Rectal smooth muscle tissue (tissue), 1 donor: ENCODE measurements at regions not wholly inside any gene's neighbourhood (a gene's known extent, or its start where the extent isn't known, plus 50 kb on each side); places are given as distances from the start of the nearest gene placed in this dataset.
A peak's percentile ranks its signal among the peaks of the same experiment; 100 is the strongest.
"Not testable (repeated sequence)": the region's sequence is repeated elsewhere in the genome, so short reads cannot be mapped to it uniquely, and the experiment has no call there.

Experiments used
- H3K27ac ChIP-seq: one replicate; pipeline ENCODE4 v1.7.0; 2013; ENCODE audit warnings: low read depth, low read length, inconsistent platforms
- H3K27me3 ChIP-seq: one replicate; pipeline ENCODE4 v1.7.0; 2013; ENCODE audit warnings: low read length; ENCODE audit not compliant: control insufficient read depth, insufficient read depth
- H3K36me3 ChIP-seq: one replicate; pipeline ENCODE4 v1.7.0; 2013; ENCODE audit warnings: low read length; ENCODE audit not compliant: control insufficient read depth, insufficient read depth
- H3K4me1 ChIP-seq: one replicate; pipeline ENCODE4 v1.7.0; 2013; ENCODE audit warnings: low read length; ENCODE audit not compliant: control insufficient read depth, insufficient read depth
- H3K4me3 ChIP-seq: one replicate; pipeline ENCODE4 v1.7.0; 2013; ENCODE audit warnings: low read length
- H3K9ac ChIP-seq: one replicate; pipeline ENCODE4 v1.7.0; 2013; ENCODE audit warnings: low read length

DNA sequence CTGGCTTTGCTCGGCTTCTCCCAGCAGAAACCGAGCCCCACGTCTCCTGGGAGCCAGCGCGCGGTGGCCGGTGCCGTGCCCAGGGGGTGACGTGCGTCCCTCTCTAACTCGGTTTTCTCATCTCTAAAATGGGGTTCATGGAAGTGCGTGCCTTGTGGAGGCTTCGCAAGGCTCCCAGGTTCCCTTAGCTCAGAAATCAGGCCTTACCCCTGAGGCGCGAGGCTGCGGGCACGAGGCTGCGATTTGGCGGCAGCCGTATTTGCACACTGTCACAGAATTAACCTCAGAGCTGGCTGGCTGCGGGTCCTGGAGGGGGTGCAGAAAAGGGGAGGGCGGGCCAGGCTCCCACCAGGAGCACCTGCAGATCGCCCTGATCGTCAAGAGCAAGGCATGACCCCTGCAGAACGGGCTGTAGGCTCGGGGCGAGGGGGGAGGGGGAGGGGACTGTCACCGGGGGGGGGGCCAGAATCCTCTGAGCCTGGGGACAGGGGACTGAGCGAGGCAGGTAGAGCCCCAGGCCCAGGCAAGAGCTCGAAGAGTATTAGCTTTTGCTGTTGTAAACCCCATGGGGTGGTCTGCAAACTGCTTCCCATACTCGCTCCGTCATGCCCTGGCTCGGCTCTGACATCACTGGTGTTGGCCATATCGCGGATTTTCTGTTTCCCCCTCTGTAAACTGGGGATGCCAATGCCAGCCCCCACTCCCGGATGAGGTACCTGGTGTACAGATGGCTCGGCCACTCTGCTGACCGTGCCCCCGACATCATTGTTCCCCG, 62.2 kb downstream of the CCNE1 start:
- no peaks in the 10 kb centered on the region for H3K36me3 ChIP-seq
- H3K27me3 ChIP-seq = peaks cover 3% of the 10 kb centered on the region
- peak overlapping the region; percentile 27 for H3K4me3 ChIP-seq
- peaks cover 4% of the 10 kb centered on the region for H3K4me1 ChIP-seq
- H3K9ac ChIP-seq = no peak overlapping the region
- H3K27ac ChIP-seq = no peak overlapping the region

DNA sequence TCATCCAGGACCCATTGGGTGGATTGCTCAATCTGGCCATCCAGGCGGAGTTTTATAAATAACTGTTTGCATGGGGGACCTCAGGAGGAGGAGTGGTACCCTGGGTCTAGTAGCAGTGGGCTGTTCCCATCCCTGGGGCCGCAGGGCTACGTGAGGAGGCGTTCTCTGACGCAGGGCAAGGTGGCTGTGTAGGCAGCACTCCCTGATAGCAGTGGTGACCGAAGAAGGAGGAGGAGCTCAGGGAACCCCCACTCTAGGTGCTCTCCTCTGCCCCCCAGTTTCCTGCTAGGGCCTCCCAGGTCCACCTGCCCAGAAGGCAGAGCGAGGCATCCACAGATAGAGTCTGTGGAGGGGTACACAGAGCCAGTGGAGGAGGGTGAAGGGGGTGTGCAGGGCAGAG, 64.1 kb downstream of the CCNE1 start:
- Histone ChIP-seq H3K27ac (no peak overlapping the region), H3K4me1 (peaks cover 4% of the 10 kb centered on the region), H3K9ac (no peak overlapping the region), H3K36me3 (no peaks in the 10 kb centered on the region), H3K4me3 (no peak overlapping the region), H3K27me3 (peaks cover 3% of the 10 kb centered on the region)

DNA sequence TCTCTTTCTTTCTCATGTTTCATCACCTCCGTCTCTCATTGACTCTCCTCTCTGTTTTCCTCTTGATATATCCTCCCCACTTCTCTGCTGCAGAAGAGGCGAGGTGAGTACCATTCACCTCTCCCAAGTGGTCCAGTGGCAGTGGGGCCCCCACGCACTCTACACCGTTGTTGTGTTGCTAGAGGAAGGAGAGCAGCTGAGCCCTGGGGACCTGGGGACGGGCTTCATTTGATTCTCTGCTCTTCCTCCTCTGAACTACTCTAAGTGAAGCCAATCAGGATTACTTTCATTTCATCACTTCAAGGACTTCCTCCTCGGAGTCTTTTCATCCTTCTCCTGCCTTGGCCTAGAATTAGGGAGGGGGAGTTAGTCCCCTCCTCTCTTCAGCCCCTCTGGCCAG, 64.6 kb downstream of the CCNE1 start:
- no peak overlapping the region for H3K27ac ChIP-seq
- peaks cover 3% of the 10 kb centered on the region for H3K27me3 ChIP-seq

DNA sequence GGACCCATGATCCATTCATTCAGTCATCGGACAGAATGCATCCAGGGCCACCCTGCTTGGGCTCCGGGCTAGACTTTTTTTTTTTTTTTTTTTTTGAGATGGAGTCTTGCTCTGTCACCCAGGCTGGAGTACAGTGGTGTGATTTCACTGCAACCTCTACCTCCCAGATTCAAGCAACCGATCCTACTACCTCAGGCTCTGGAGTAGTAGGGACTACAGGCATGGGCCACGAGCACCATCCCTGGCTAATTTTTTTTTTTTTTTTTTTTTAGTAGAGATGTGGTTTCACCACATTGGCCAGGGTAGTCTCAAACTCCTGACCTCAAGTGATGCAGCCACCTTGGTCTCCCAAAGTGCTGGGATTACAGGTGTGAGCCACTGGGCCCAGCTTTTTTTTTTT, 65.1 kb downstream of the CCNE1 start:
- H3K36me3 ChIP-seq, H3K4me1 ChIP-seq, H3K9ac ChIP-seq, H3K4me3 ChIP-seq, H3K27me3 ChIP-seq, H3K27ac ChIP-seq: not testable (repeated sequence)

More for the DNA sequence above, 64.6 kb downstream of the CCNE1 start:
- Histone ChIP-seq H3K36me3 (no peaks in the 10 kb centered on the region), H3K4me3 (no peak overlapping the region), H3K4me1 (peaks cover 4% of the 10 kb centered on the region), H3K9ac (no peak overlapping the region)

DNA sequence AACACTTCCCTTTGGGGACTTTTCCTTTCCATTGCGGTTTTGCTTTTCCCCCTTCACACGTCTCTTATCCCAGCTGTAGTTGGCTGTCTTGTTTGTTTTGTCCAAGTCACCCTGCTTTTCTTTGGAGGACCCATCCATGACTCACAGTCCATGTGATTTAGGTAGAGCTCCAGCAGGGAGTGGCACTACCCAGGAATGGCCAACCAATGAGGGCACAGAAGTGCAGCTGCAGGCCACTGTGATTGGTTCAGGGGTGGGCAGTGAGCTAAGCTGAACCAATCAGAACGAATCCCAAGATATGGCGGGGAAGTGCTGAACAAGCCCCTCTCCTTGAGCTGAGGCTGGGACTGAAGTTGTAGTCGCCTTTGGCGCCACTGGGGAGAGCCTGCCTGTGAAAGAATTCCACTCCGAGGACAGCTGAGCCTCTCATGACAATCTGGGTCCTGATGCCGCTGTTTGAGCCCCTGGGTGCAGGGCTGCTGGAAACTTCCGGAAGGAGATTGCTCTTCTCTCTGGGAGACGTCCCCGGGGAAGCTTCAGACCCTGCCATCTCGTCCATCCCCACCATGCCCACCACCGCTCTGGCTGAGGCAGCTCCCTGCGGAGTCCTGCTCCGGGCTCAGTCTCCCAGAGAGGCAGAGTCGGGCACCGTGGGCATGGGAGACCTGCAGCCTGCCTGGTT, 62.9 kb upstream of the URI1 start:
- H3K4me1 ChIP-seq = no peaks in the 10 kb centered on the region
- no peaks in the 10 kb centered on the region for H3K36me3 ChIP-seq
- H3K4me3 ChIP-seq = no peak overlapping the region
- H3K9ac ChIP-seq = no peak overlapping the region
- H3K27me3 ChIP-seq = no peaks in the 10 kb centered on the region
- no peak overlapping the region for H3K27ac ChIP-seq

DNA sequence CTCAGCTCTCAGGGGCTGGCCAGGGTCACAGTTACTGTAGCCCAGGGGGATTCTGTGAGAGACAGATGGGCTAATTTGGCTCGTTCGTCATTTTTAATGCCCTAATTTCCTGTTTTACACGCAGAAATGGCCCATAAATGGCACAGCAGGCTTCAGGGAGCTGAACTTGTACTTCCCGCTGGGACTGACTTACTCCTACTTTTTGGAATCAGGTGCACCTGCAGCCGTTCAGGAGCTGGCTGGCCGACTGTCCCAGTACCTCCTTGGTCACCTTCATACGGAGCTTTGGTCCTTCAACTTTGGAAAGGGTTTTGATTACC, 62.4 kb upstream of the URI1 start:
- Histone ChIP-seq H3K27me3 (no peaks in the 10 kb centered on the region), H3K36me3 (no peaks in the 10 kb centered on the region), H3K9ac (no peak overlapping the region), H3K4me1 (no peaks in the 10 kb centered on the region), H3K27ac (no peak overlapping the region), H3K4me3 (no peak overlapping the region)

DNA sequence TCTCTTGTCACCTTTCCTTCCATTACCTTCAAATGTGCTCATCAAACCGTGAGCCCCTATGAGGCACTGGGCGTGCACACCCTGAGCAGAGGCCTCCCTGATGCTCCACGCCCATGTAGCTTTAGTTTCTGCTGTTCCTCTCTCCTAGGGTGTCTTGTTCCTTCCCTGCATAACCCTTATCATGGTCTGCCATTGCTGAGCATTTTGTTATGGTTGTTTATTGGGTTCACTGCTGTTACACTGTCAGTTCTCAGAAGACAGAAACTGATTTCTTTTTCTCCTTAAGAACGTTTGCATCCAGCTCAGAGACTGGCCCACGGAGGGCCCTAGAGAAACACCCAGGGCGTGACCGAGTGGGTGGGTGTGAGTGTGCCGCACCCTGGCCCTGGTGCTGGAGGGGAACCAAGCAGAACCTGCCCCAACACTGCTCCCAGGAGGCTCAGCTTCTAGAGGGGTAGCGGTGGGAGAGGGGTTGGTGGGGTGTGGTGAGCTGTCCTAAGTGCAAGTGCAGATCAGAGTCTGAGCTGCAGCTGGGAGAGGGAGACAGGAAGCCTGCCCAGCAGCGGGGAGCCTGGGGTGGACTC, 61.4 kb upstream of the URI1 start:
- no peak overlapping the region for H3K27ac ChIP-seq
- no peaks in the 10 kb centered on the region for H3K27me3 ChIP-seq
- H3K36me3 ChIP-seq = no peaks in the 10 kb centered on the region
- no peak overlapping the region for H3K4me3 ChIP-seq
- H3K9ac ChIP-seq = no peak overlapping the region
- no peaks in the 10 kb centered on the region for H3K4me1 ChIP-seq

DNA sequence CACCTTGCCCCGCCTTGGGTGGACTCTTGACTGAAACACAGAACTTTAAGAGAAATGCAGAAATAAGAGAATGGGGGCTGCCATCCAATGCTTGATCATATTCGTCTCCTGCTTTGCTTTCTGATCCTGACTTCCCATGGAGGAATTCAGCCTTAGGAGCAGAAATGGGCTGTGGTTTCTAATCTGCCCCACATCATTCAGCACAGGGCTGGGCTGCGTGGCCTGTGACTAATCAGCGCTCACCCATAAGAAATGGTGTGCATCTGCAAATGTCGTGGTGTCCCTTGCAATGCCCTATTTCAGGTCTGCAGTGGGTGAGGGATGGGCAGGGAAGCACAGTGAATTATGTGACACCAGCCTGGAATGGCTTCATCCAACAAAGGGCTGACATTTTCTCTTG, 60.7 kb upstream of the URI1 start:
- Histone ChIP-seq H3K9ac (no peak overlapping the region), H3K27me3 (no peaks in the 10 kb centered on the region), H3K4me1 (no peaks in the 10 kb centered on the region), H3K4me3 (no peak overlapping the region), H3K27ac (no peak overlapping the region), H3K36me3 (no peaks in the 10 kb centered on the region)

DNA sequence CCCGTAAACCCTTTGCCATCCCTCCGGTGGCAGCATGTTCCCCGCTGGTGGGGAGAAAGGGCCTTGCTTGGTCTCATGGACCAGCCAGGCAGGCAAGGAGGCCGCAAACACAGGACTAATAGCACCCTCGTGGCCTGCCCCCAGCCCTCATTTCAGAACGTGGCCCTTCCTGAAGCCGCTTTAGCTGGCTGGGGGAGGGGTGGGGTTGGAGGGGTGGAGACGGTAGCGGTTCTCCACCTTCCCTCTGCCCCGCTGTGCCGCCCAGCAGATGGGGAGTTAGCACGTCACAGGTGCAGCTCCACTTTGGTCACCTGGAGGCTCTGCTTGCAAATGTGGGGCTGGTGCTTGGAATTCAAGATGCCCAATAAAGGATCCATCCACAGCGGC, 59.3 kb upstream of the URI1 start:
- no peaks in the 10 kb centered on the region for H3K4me1 ChIP-seq
- H3K9ac ChIP-seq = no peak overlapping the region
- no peaks in the 10 kb centered on the region for H3K36me3 ChIP-seq
- H3K4me3 ChIP-seq = no peak overlapping the region
- H3K27me3 ChIP-seq = no peaks in the 10 kb centered on the region
- no peak overlapping the region for H3K27ac ChIP-seq

DNA sequence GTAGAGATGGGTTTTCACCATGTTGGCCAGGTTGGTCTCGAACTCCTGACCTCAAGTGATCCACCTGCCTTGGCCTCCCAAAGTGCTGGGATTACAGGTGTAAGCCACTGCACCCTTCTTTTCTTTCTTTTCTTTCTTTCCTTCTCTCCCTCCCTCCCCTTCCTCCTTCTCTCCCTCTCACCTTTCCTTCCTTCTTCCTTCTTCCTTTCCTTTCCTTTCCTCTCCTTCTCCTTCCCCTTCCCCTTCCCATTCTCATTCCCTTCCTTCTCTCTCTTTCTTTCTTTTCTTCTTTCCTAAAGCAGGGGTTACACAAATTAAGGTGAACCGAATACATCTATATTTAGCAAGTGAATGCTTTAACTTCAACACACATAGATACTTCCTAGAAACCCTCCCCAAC, 58.0 kb upstream of the URI1 start:
- Histone ChIP-seq H3K27me3 (no peaks in the 10 kb centered on the region), H3K27ac (no peak overlapping the region), H3K36me3 (no peaks in the 10 kb centered on the region), H3K9ac (no peak overlapping the region), H3K4me3 (no peak overlapping the region), H3K4me1 (no peaks in the 10 kb centered on the region)

DNA sequence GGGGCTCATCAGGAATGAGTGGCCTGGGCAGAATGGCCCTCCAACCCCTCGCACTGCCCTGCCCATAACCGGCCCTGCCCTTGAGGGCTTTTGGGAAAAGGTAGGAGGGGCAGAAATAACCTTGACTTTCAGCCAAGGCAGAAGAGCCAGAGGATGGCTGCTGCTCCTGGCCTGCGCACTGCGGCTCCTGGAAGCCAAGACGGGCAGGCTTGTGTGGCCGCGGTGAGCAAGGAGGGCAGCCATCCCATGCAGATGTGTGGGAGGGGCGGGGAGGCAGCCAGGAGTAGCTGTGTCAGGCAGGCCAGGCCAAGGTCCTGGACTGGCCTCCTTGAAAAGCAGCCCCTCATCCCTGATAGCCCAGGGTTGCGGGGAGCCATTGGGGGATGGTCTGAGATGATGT, 57.6 kb upstream of the URI1 start:
- no peak overlapping the region for H3K27ac ChIP-seq
- H3K4me1 ChIP-seq = no peaks in the 10 kb centered on the region
- no peaks in the 10 kb centered on the region for H3K36me3 ChIP-seq
- H3K27me3 ChIP-seq = no peaks in the 10 kb centered on the region
- H3K9ac ChIP-seq = no peak overlapping the region
- H3K4me3 ChIP-seq = no peak overlapping the region

DNA sequence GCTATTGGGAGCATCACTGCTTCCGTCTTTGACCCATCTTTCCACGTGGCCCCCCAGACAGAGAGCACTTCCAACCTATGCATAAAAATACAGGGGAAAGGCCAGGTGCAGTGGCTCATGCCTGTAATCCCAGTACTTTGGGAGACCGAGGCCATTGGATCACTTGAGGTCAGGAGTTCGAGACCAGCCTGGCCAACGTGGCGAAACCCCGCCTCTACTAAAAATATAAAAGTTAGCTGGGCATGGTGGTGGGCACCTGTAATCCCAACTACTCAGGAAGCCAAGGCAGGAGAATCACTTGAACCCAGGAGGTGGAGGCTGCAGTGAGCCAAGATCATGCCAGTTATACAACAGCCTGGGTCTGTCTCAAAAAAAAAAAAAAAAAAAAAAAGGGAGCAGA, 55.9 kb upstream of the URI1 start:
- not testable (repeated sequence) for H3K27me3 ChIP-seq, H3K27ac ChIP-seq, H3K4me3 ChIP-seq, H3K4me1 ChIP-seq, H3K36me3 ChIP-seq, H3K9ac ChIP-seq

DNA sequence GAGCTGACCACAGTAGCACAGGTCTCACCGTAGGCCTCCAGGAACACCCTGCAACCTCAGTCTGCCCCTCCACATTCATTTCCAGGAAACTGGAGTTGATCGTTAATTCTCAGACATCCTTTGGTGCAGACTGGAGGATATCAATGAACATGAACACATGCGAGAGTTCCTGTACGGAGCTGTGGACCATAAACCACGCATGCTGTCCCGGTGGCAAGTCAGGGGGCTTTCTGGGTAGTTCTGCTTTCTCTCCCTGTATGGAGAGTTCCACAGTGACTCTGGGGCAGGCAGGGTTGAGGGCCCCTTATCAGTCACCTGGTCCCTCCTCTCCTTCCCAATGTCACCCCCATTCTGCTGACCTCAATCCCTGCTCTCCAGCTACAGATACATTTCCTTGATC, 55.5 kb upstream of the URI1 start:
- Histone ChIP-seq H3K36me3 (no peaks in the 10 kb centered on the region), H3K27me3 (no peaks in the 10 kb centered on the region), H3K27ac (no peak overlapping the region), H3K4me1 (no peaks in the 10 kb centered on the region), H3K4me3 (no peak overlapping the region), H3K9ac (no peak overlapping the region)
